Keratinocyte (primary cell): ENCODE measurements at regions not wholly inside any gene's neighbourhood (a gene's known extent, or its start where the extent isn't known, plus 50 kb on each side); places are given as distances from the start of the nearest gene placed in this dataset.

ENCODE experiments used
- DNase-seq: peaks from one replicate; pipeline ENCODE4 v3.0.0-alpha.2; 2011; ENCODE audit warnings: low read depth, missing footprints, low spot score
- FAIRE-seq: peaks from 2 replicates; lab custom pipeline; 2011; peaks lifted over from hg19 to GRCh38; lab: Jason Lieb, UNC
- H2AFZ ChIP-seq: 2 replicates; pipeline ENCODE4 v1.6.0; 2012; ENCODE audit warnings: low read length, control low read depth, inconsistent platforms; ENCODE audit not compliant: control insufficient read depth
- H3K27ac ChIP-seq: 2 replicates; pipeline ENCODE4 v1.5.1; 2011; ENCODE audit warnings: low read length; ENCODE audit not compliant: control insufficient read depth, insufficient read depth
- H3K27me3 ChIP-seq: 3 replicates; pipeline ENCODE4 v1.6.0; 2011; ENCODE audit warnings: low read length; ENCODE audit not compliant: control insufficient read depth, insufficient read depth; ENCODE audit errors: extremely low read depth
- H3K36me3 ChIP-seq, 2 experiments: 2 replicates in 1 of 2; 3 replicates in 1 of 2; pipeline ENCODE4 v1.5.1; 2011; ENCODE audit warnings: low read length in 2 of 2, mild to moderate bottlenecking in 1 of 2; ENCODE audit not compliant: control insufficient read depth in 2 of 2, insufficient read depth in 2 of 2; ENCODE audit errors: extremely low read depth in 1 of 2
- H3K4me1 ChIP-seq: 3 replicates; pipeline ENCODE4 v1.5.1; 2011; ENCODE audit warnings: low read length; ENCODE audit not compliant: control insufficient read depth, insufficient read depth; ENCODE audit errors: extremely low read depth
- H3K4me2 ChIP-seq: 3 replicates; pipeline ENCODE4 v1.6.0; 2011; ENCODE audit warnings: low read depth, low read length; ENCODE audit not compliant: control insufficient read depth, insufficient read depth; ENCODE audit errors: extremely low read depth
- H3K4me3 ChIP-seq, 3 experiments: fragments of 200-600 bp in 1 of 3; sonication (generic) in 1 of 3; 2 replicates in 2 of 3; 3 replicates in 1 of 3; pipeline ENCODE4 v1.5.1; 2011 to 2016; ENCODE audit warnings: low read length in 3 of 3, mild to moderate bottlenecking in 3 of 3, control low read depth in 2 of 3, inconsistent platforms in 1 of 3, low read depth in 1 of 3, mixed read lengths in 1 of 3, mixed run types in 1 of 3, moderate library complexity in 1 of 3; ENCODE audit not compliant: control insufficient read depth in 2 of 3, insufficient read depth in 2 of 3; ENCODE audit errors: extremely low read depth in 1 of 3
- H3K79me2 ChIP-seq: 2 replicates; pipeline ENCODE4 v1.6.0; 2012; ENCODE audit warnings: low read length; ENCODE audit not compliant: control insufficient read depth, insufficient read depth
- H3K9ac ChIP-seq: 3 replicates; pipeline ENCODE4 v1.6.0; 2011; ENCODE audit warnings: low read length; ENCODE audit not compliant: control insufficient read depth, insufficient read depth; ENCODE audit errors: extremely low read depth
- H3K9me1 ChIP-seq: 3 replicates; pipeline ENCODE4 v1.6.0; 2011; ENCODE audit warnings: low read length; ENCODE audit not compliant: control insufficient read depth, insufficient read depth; ENCODE audit errors: extremely low read depth
- H3K9me3 ChIP-seq: 2 replicates; pipeline ENCODE4 v1.5.1; 2012; ENCODE audit warnings: low read depth, low read length; ENCODE audit not compliant: control insufficient read depth
- H4K20me1 ChIP-seq: 3 replicates; pipeline ENCODE4 v1.6.0; 2011; ENCODE audit warnings: low read length; ENCODE audit not compliant: control insufficient read depth, insufficient read depth; ENCODE audit errors: extremely low read depth
- CTCF ChIP-seq, 3 experiments: IDR thresholded peaks in 1 of 3; conservative IDR thresholded peaks in 1 of 3; optimal IDR thresholded peaks in 1 of 3; 2 replicates in 2 of 3; 3 replicates in 1 of 3; pipeline versions ENCODE3 to v1.5.1; 2011; ENCODE audit warnings: low read length in 3 of 3, mild to moderate bottlenecking in 3 of 3, moderate library complexity in 2 of 3, control low read depth in 1 of 3, inconsistent platforms in 1 of 3; ENCODE audit not compliant: insufficient read depth in 2 of 3; ENCODE audit errors: extremely low read depth in 1 of 3
- EZH2 ChIP-seq: IDR thresholded peaks from one replicate; pipeline ENCODE4 v1.6.1; 2012; ENCODE audit warnings: inconsistent platforms, mild to moderate bottlenecking, low read length, moderate library complexity
- dilution Hi-C: fragments of 300-500 bp; cut with MboI; formaldehyde crosslinking; loops from one replicate; pipeline ENCODE4 v1.7.0; 2020; ENCODE audit warnings: low sequenced_read_pairs; ENCODE audit not compliant: extremely low pct_ligation_motif_present

- H3K4me1 ChIP-seq = no peaks in the 10 kb centered on the region
- DNase-seq (no peak), FAIRE-seq (no peak)
- no peak overlapping the region for H3K4me3 ChIP-seq
- no peaks in the 10 kb centered on the region for H3K79me2 ChIP-seq
- no peaks in the 10 kb centered on the region for H3K36me3 ChIP-seq
- no peak overlapping the region for H3K9ac ChIP-seq
- dilution Hi-C loops = no loop called here
- H4K20me1 ChIP-seq = no peaks in the 10 kb centered on the region
- no peak overlapping the region for H3K4me2 ChIP-seq
- H2AFZ ChIP-seq = no peak overlapping the region
- TF ChIP-seq EZH2 (no peak), CTCF (optimal IDR thresholded peaks at IDR 0.05 in 1 of 3, IDR thresholded peaks at IDR 0.05 in 1 of 3, conservative IDR thresholded peaks at IDR 0.05 in 1 of 3; ENCODE audit: extremely low read depth in 1 of 3, insufficient read depth in 2 of 3, low read length in 3 of 3) (no peak)
- no peak overlapping the region for H3K27ac ChIP-seq
- no peaks in the 10 kb centered on the region for H3K9me3 ChIP-seq
- H3K9me1 ChIP-seq = no peaks in the 10 kb centered on the region
- no peaks in the 10 kb centered on the region for H3K27me3 ChIP-seq
Observed at GRCh38 chr6:145273136-145273535, 462.2 kb downstream of the EPM2A start.

- Histone ChIP-seq H4K20me1 (no peaks in the 10 kb centered on the region), H3K27ac (no peak overlapping the region), H2AFZ (no peak overlapping the region), H3K4me3 (no peak overlapping the region), H3K27me3 (no peaks in the 10 kb centered on the region), H3K9me1 (no peaks in the 10 kb centered on the region), H3K79me2 (no peaks in the 10 kb centered on the region), H3K4me2 (no peak overlapping the region), H3K9me3 (no peaks in the 10 kb centered on the region), H3K9ac (no peak overlapping the region), H3K4me1 (no peaks in the 10 kb centered on the region), H3K36me3 (no peaks in the 10 kb centered on the region)
- dilution Hi-C loops = no loop called here
- TF ChIP-seq CTCF (optimal IDR thresholded peaks at IDR 0.05 in 1 of 3, IDR thresholded peaks at IDR 0.05 in 1 of 3, conservative IDR thresholded peaks at IDR 0.05 in 1 of 3; ENCODE audit: extremely low read depth in 1 of 3, insufficient read depth in 2 of 3, low read length in 3 of 3) (no peak), EZH2 (no peak)
- FAIRE-seq (no peak), DNase-seq (no peak)
Observed at GRCh38 chr6:145274083-145274482, 461.2 kb downstream of the EPM2A start.
